ENCODE measurements at regions not wholly inside any gene's neighbourhood (a gene's known extent, or its start where the extent isn't known, plus 50 kb on each side); places are given as distances from the start of the nearest gene placed in this dataset.
"Not testable (repeated sequence)": the region's sequence is repeated elsewhere in the genome, so short reads cannot be mapped to it uniquely, and the experiment has no call there.

GRCh38 chr9:78713614-78714405, 416.9 kb downstream of the PSAT1 start:
- H3K4me3 ChIP-seq (ENCODE audit: insufficient read depth, low read depth, low read length) = no peak overlapping the region
- H3K27ac ChIP-seq (ENCODE audit: insufficient read depth, low read depth, low read length, poor library complexity, severe bottlenecking) = no peak overlapping the region
- H3K36me3 ChIP-seq (ENCODE audit: control insufficient read depth, insufficient read depth, low read length) = no peaks in the 10 kb centered on the region
- no peaks in the 10 kb centered on the region for H3K4me1 ChIP-seq (ENCODE audit: control insufficient read depth, insufficient read depth, low read length)
- 79 to 80% methylated on average over 5 of the region's 5 CpGs for WGBS, 2 experiments
- no peaks in the 10 kb centered on the region for H3K27me3 ChIP-seq (ENCODE audit: control insufficient read depth, insufficient read depth, low read length, poor library complexity, severe bottlenecking)
- no peaks in the 10 kb centered on the region for H3K9me3 ChIP-seq (ENCODE audit: control insufficient read depth, low read length)

- Histone ChIP-seq H3K4me3 (ENCODE audit: insufficient read depth, low read depth, low read length) (no peak overlapping the region), H3K27ac (ENCODE audit: insufficient read depth, low read depth, low read length, poor library complexity, severe bottlenecking) (no peak overlapping the region), H3K4me1 (ENCODE audit: control insufficient read depth, insufficient read depth, low read length) (no peaks in the 10 kb centered on the region), H3K9me3 (ENCODE audit: control insufficient read depth, low read length) (no peaks in the 10 kb centered on the region), H3K36me3 (ENCODE audit: control insufficient read depth, insufficient read depth, low read length) (no peaks in the 10 kb centered on the region), H3K27me3 (ENCODE audit: control insufficient read depth, insufficient read depth, low read length, poor library complexity, severe bottlenecking) (no peaks in the 10 kb centered on the region)
- WGBS, 2 experiments = 86 to 96% methylated on average over 1 of the region's 2 CpGs
Observed at GRCh38 chr9:78714576-78714975, 417.7 kb downstream of the PSAT1 start.

GRCh38 chr9:78719029-78719428, 422.1 kb downstream of the PSAT1 start:
- not testable (repeated sequence) for H3K27ac ChIP-seq (ENCODE audit: insufficient read depth, low read depth, low read length, poor library complexity, severe bottlenecking); H3K4me1 ChIP-seq (ENCODE audit: control insufficient read depth, insufficient read depth, low read length); H3K4me3 ChIP-seq (ENCODE audit: insufficient read depth, low read depth, low read length); H3K36me3 ChIP-seq (ENCODE audit: control insufficient read depth, insufficient read depth, low read length); H3K9me3 ChIP-seq (ENCODE audit: control insufficient read depth, low read length); H3K27me3 ChIP-seq (ENCODE audit: control insufficient read depth, insufficient read depth, low read length, poor library complexity, severe bottlenecking)
- WGBS, 2 experiments = 94 to 100% methylated on average over 4 of the region's 4 CpGs

- Histone ChIP-seq H3K9me3 (ENCODE audit: control insufficient read depth, low read length) (no peaks in the 10 kb centered on the region), H3K4me3 (ENCODE audit: insufficient read depth, low read depth, low read length) (no peak overlapping the region), H3K27ac (ENCODE audit: insufficient read depth, low read depth, low read length, poor library complexity, severe bottlenecking) (no peak overlapping the region), H3K36me3 (ENCODE audit: control insufficient read depth, insufficient read depth, low read length) (no peaks in the 10 kb centered on the region), H3K27me3 (ENCODE audit: control insufficient read depth, insufficient read depth, low read length, poor library complexity, severe bottlenecking) (no peaks in the 10 kb centered on the region), H3K4me1 (ENCODE audit: control insufficient read depth, insufficient read depth, low read length) (no peaks in the 10 kb centered on the region)
- WGBS, 2 experiments = 97 to 100% methylated on average over 2 of the region's 2 CpGs
Observed at GRCh38 chr9:78724896-78725295, 428.0 kb downstream of the PSAT1 start.

GRCh38 chr9:78725503-78725902, 428.6 kb downstream of the PSAT1 start:
- H3K4me3 ChIP-seq (ENCODE audit: insufficient read depth, low read depth, low read length) = no peak overlapping the region
- no peaks in the 10 kb centered on the region for H3K36me3 ChIP-seq (ENCODE audit: control insufficient read depth, insufficient read depth, low read length)
- no peaks in the 10 kb centered on the region for H3K27me3 ChIP-seq (ENCODE audit: control insufficient read depth, insufficient read depth, low read length, poor library complexity, severe bottlenecking)
- WGBS, 2 experiments = 67% methylated on average over 1 of the region's 1 CpG; no CpG with 5 or more reads in 1 of the 2 experiments
- H3K27ac ChIP-seq (ENCODE audit: insufficient read depth, low read depth, low read length, poor library complexity, severe bottlenecking) = no peak overlapping the region
- no peaks in the 10 kb centered on the region for H3K4me1 ChIP-seq (ENCODE audit: control insufficient read depth, insufficient read depth, low read length)
- H3K9me3 ChIP-seq (ENCODE audit: control insufficient read depth, low read length) = no peaks in the 10 kb centered on the region

GRCh38 chr9:78745331-78745730, 448.4 kb downstream of the PSAT1 start:
- WGBS, 2 experiments = 94 to 95% methylated on average over 4 to 5 of the region's 5 CpGs
- H3K27me3 ChIP-seq (ENCODE audit: control insufficient read depth, insufficient read depth, low read length, poor library complexity, severe bottlenecking) = no peaks in the 10 kb centered on the region
- H3K4me3 ChIP-seq (ENCODE audit: insufficient read depth, low read depth, low read length) = no peak overlapping the region
- H3K4me1 ChIP-seq (ENCODE audit: control insufficient read depth, insufficient read depth, low read length) = no peaks in the 10 kb centered on the region
- no peaks in the 10 kb centered on the region for H3K36me3 ChIP-seq (ENCODE audit: control insufficient read depth, insufficient read depth, low read length)
- H3K9me3 ChIP-seq (ENCODE audit: control insufficient read depth, low read length) = no peaks in the 10 kb centered on the region
- H3K27ac ChIP-seq (ENCODE audit: insufficient read depth, low read depth, low read length, poor library complexity, severe bottlenecking) = no peak overlapping the region

- no peaks in the 10 kb centered on the region for H3K36me3 ChIP-seq (ENCODE audit: control insufficient read depth, insufficient read depth, low read length)
- H3K4me3 ChIP-seq (ENCODE audit: insufficient read depth, low read depth, low read length) = no peak overlapping the region
- no peaks in the 10 kb centered on the region for H3K9me3 ChIP-seq (ENCODE audit: control insufficient read depth, low read length)
- 93 to 94% methylated on average over 2 to 3 of the region's 3 CpGs for WGBS, 2 experiments
- H3K27ac ChIP-seq (ENCODE audit: insufficient read depth, low read depth, low read length, poor library complexity, severe bottlenecking) = no peak overlapping the region
- H3K4me1 ChIP-seq (ENCODE audit: control insufficient read depth, insufficient read depth, low read length) = no peaks in the 10 kb centered on the region
- no peaks in the 10 kb centered on the region for H3K27me3 ChIP-seq (ENCODE audit: control insufficient read depth, insufficient read depth, low read length, poor library complexity, severe bottlenecking)
Observed at GRCh38 chr9:78746010-78746409, 449.1 kb downstream of the PSAT1 start.

- no peaks in the 10 kb centered on the region for H3K27me3 ChIP-seq (ENCODE audit: control insufficient read depth, insufficient read depth, low read length, poor library complexity, severe bottlenecking)
- no peaks in the 10 kb centered on the region for H3K9me3 ChIP-seq (ENCODE audit: control insufficient read depth, low read length)
- no peaks in the 10 kb centered on the region for H3K4me1 ChIP-seq (ENCODE audit: control insufficient read depth, insufficient read depth, low read length)
Observed at GRCh38 chr9:78753039-78753438, 456.1 kb downstream of the PSAT1 start.

GRCh38 chr9:78756813-78757510, 460.0 kb downstream of the PSAT1 start:
- H3K27me3 ChIP-seq (ENCODE audit: control insufficient read depth, insufficient read depth, low read length, poor library complexity, severe bottlenecking) = no peaks in the 10 kb centered on the region
- no peaks in the 10 kb centered on the region for H3K9me3 ChIP-seq (ENCODE audit: control insufficient read depth, low read length)
- 92 to 97% methylated on average over 6 to 7 of the region's 7 CpGs for WGBS, 2 experiments
- H3K4me3 ChIP-seq (ENCODE audit: insufficient read depth, low read depth, low read length) = no peak overlapping the region
- H3K27ac ChIP-seq (ENCODE audit: insufficient read depth, low read depth, low read length, poor library complexity, severe bottlenecking) = no peak overlapping the region
- no peaks in the 10 kb centered on the region for H3K4me1 ChIP-seq (ENCODE audit: control insufficient read depth, insufficient read depth, low read length)
- no peaks in the 10 kb centered on the region for H3K36me3 ChIP-seq (ENCODE audit: control insufficient read depth, insufficient read depth, low read length)

More at GRCh38 chr9:78753039-78753438, 456.1 kb downstream of the PSAT1 start:
- Histone ChIP-seq H3K4me3 (ENCODE audit: insufficient read depth, low read depth, low read length) (no peak overlapping the region), H3K27ac (ENCODE audit: insufficient read depth, low read depth, low read length, poor library complexity, severe bottlenecking) (no peak overlapping the region), H3K36me3 (ENCODE audit: control insufficient read depth, insufficient read depth, low read length) (no peaks in the 10 kb centered on the region)

GRCh38 chr9:78763424-78763823, 466.5 kb downstream of the PSAT1 start:
- Histone ChIP-seq H3K9me3 (ENCODE audit: control insufficient read depth, low read length) (no peaks in the 10 kb centered on the region), H3K27me3 (ENCODE audit: control insufficient read depth, insufficient read depth, low read length, poor library complexity, severe bottlenecking) (no peaks in the 10 kb centered on the region), H3K27ac (ENCODE audit: insufficient read depth, low read depth, low read length, poor library complexity, severe bottlenecking) (no peak overlapping the region), H3K4me3 (ENCODE audit: insufficient read depth, low read depth, low read length) (no peak overlapping the region), H3K4me1 (ENCODE audit: control insufficient read depth, insufficient read depth, low read length) (no peaks in the 10 kb centered on the region), H3K36me3 (ENCODE audit: control insufficient read depth, insufficient read depth, low read length) (no peaks in the 10 kb centered on the region)
- 95 to 97% methylated on average over 4 of the region's 4 CpGs for WGBS, 2 experiments
